Astrocyte (in vitro differentiated cells and primary cell): ENCODE measurements at regions not wholly inside any gene's neighbourhood (a gene's known extent, or its start where the extent isn't known, plus 50 kb on each side); places are given as distances from the start of the nearest gene placed in this dataset.

Source experiments
- DNase-seq: peaks from one replicate; pipeline ENCODE4 v3.0.0-alpha.2; 2010; ENCODE audit warnings: low read depth
- FAIRE-seq: peaks from 2 replicates; lab custom pipeline; 2011; peaks lifted over from hg19 to GRCh38; lab: Jason Lieb, UNC
- H2AFZ ChIP-seq: 2 replicates; pipeline ENCODE4 v1.6.0; 2012; ENCODE audit warnings: low read depth, low read length, inconsistent platforms
- H3K27ac ChIP-seq: 2 replicates; pipeline ENCODE4 v1.5.1; 2011; ENCODE audit warnings: low read depth, low read length, inconsistent platforms
- H3K27me3 ChIP-seq: 2 replicates; pipeline ENCODE4 v1.6.0; 2011; ENCODE audit warnings: low read length, inconsistent platforms; ENCODE audit not compliant: insufficient read depth
- H3K36me3 ChIP-seq: 2 replicates; pipeline ENCODE4 v1.5.1; 2011; ENCODE audit warnings: low read length, inconsistent platforms; ENCODE audit not compliant: insufficient read depth
- H3K4me1 ChIP-seq: 2 replicates; pipeline ENCODE4 v1.5.1; 2011; ENCODE audit warnings: low read length, inconsistent platforms; ENCODE audit not compliant: insufficient read depth
- H3K4me2 ChIP-seq: 2 replicates; pipeline ENCODE4 v1.6.0; 2012; ENCODE audit warnings: low read length, inconsistent platforms
- H3K4me3 ChIP-seq: 2 replicates; pipeline ENCODE4 v1.5.1; 2011; ENCODE audit warnings: low read depth, mild to moderate bottlenecking, low read length, inconsistent platforms; ENCODE audit not compliant: insufficient read depth
- H3K79me2 ChIP-seq: 2 replicates; pipeline ENCODE4 v1.6.0; 2012; ENCODE audit warnings: mild to moderate bottlenecking, low read length, inconsistent platforms; ENCODE audit not compliant: insufficient read depth
- H3K9ac ChIP-seq: 2 replicates; pipeline ENCODE4 v1.6.0; 2012; ENCODE audit warnings: mild to moderate bottlenecking, low read length, inconsistent platforms
- H3K9me3 ChIP-seq: 2 replicates; pipeline ENCODE4 v1.5.1; 2012; ENCODE audit warnings: low read depth, mild to moderate bottlenecking, low read length, inconsistent platforms; ENCODE audit not compliant: insufficient read depth
- H4K20me1 ChIP-seq: 2 replicates; pipeline ENCODE4 v1.6.0; 2012; ENCODE audit warnings: low read length, inconsistent platforms; ENCODE audit not compliant: insufficient read depth
- H3K27ac Mint-ChIP-seq: one replicate; pipeline ENCODE4 v1.8.0; 2021; ENCODE audit warnings: mild to moderate bottlenecking, mixed read lengths; ENCODE audit not compliant: unreplicated experiment
- H3K27me3 Mint-ChIP-seq: one replicate; pipeline ENCODE4 v1.8.0; 2021; ENCODE audit warnings: low read depth, mixed read lengths; ENCODE audit not compliant: unreplicated experiment
- H3K36me3 Mint-ChIP-seq: one replicate; pipeline ENCODE4 v1.8.0; 2021; ENCODE audit warnings: low read depth, mixed read lengths; ENCODE audit not compliant: unreplicated experiment
- H3K4me1 Mint-ChIP-seq: one replicate; pipeline ENCODE4 v1.8.0; 2021; ENCODE audit warnings: low read depth, mixed read lengths; ENCODE audit not compliant: unreplicated experiment
- H3K4me3 Mint-ChIP-seq: one replicate; pipeline ENCODE4 v1.8.0; 2021; ENCODE audit warnings: mild to moderate bottlenecking, moderate library complexity, mixed read lengths; ENCODE audit not compliant: unreplicated experiment
- H3K9me3 Mint-ChIP-seq: one replicate; pipeline ENCODE4 v1.8.0; 2021; ENCODE audit warnings: mild to moderate bottlenecking, mixed read lengths; ENCODE audit not compliant: unreplicated experiment
- CTCF ChIP-seq: IDR thresholded peaks from 2 replicates; pipeline ENCODE4 v1.5.1; 2011; ENCODE audit warnings: low read depth, mild to moderate bottlenecking, inconsistent platforms, low read length, moderate library complexity; ENCODE audit not compliant: insufficient read depth
- EZH2 ChIP-seq: IDR thresholded peaks from 2 replicates; pipeline ENCODE4 v1.6.1; 2012; ENCODE audit warnings: mild to moderate bottlenecking, low read length, inconsistent platforms; ENCODE audit not compliant: insufficient read depth

- Mint-ChIP-seq H3K27me3 (no peaks in the 10 kb centered on the region), H3K36me3 (no peaks in the 10 kb centered on the region), H3K4me3 (no peak overlapping the region), H3K9me3 (no peaks in the 10 kb centered on the region), H3K4me1 (no peaks in the 10 kb centered on the region), H3K27ac (no peak overlapping the region)
- Histone ChIP-seq H3K27me3 (no peaks in the 10 kb centered on the region), H3K4me1 (no peaks in the 10 kb centered on the region), H3K79me2 (no peaks in the 10 kb centered on the region), H3K27ac (no peak overlapping the region), H2AFZ (no peak overlapping the region), H4K20me1 (no peaks in the 10 kb centered on the region), H3K9me3 (no peaks in the 10 kb centered on the region), H3K4me2 (no peak overlapping the region), H3K9ac (no peak overlapping the region), H3K36me3 (no peaks in the 10 kb centered on the region), H3K4me3 (no peak overlapping the region)
- no peak for TF ChIP-seq EZH2
- TF ChIP-seq CTCF, result no peak
- FAIRE-seq (no peak), DNase-seq (no peak)
Observed at GRCh38 chr10:120658943-120659885, 191.9 kb upstream of the WDR11 start.

- no peaks in the 10 kb centered on the region for H3K79me2 ChIP-seq
- H3K27ac ChIP-seq, result no peak overlapping the region
- no peak overlapping the region for H2AFZ ChIP-seq
- Mint-ChIP-seq H3K4me3 (no peak overlapping the region), H3K9me3 (peaks cover 5% of the 10 kb centered on the region), H3K27ac (peak overlapping the region; percentile 81), H3K27me3 (no peaks in the 10 kb centered on the region), H3K36me3 (peaks cover 2% of the 10 kb centered on the region), H3K4me1 (peaks cover 16% of the 10 kb centered on the region)
- no peaks in the 10 kb centered on the region for H4K20me1 ChIP-seq
- H3K4me3 ChIP-seq, result no peak overlapping the region
- no peaks in the 10 kb centered on the region for H3K36me3 ChIP-seq
- no peak overlapping the region for H3K9ac ChIP-seq
- H3K4me2 ChIP-seq, result no peak overlapping the region
- H3K9me3 ChIP-seq, result no peaks in the 10 kb centered on the region
- DNase-seq (no peak), FAIRE-seq (no peak)
- H3K27me3 ChIP-seq, result no peaks in the 10 kb centered on the region
- no peaks in the 10 kb centered on the region for H3K4me1 ChIP-seq
- TF ChIP-seq CTCF (no peak), EZH2 (no peak)
Observed at GRCh38 chr10:120666308-120666707, 184.9 kb upstream of the WDR11 start.

- no peaks in the 10 kb centered on the region for H3K36me3 ChIP-seq
- H3K27me3 ChIP-seq, result no peaks in the 10 kb centered on the region
- Mint-ChIP-seq H3K27me3 (peaks cover 4% of the 10 kb centered on the region), H3K4me3 (no peak overlapping the region), H3K9me3 (peaks cover 8% of the 10 kb centered on the region), H3K36me3 (peaks cover 5% of the 10 kb centered on the region), H3K4me1 (peaks cover 16% of the 10 kb centered on the region), H3K27ac (peak overlapping the region; percentile 81)
- H3K9ac ChIP-seq, result no peak overlapping the region
- no peak overlapping the region for H2AFZ ChIP-seq
- FAIRE-seq, result no peak
- DNase-seq, result no peak
- no peak overlapping the region for H3K27ac ChIP-seq
- no peak overlapping the region for H3K4me3 ChIP-seq
- no peaks in the 10 kb centered on the region for H3K9me3 ChIP-seq
- H3K79me2 ChIP-seq, result no peaks in the 10 kb centered on the region
- no peaks in the 10 kb centered on the region for H3K4me1 ChIP-seq
- H4K20me1 ChIP-seq, result no peaks in the 10 kb centered on the region
- no peak for TF ChIP-seq CTCF
- TF ChIP-seq EZH2, result no peak
- no peak overlapping the region for H3K4me2 ChIP-seq
Observed at GRCh38 chr10:120667276-120667675, 183.9 kb upstream of the WDR11 start.
